Natural killer cell (primary cell): ENCODE measurements at regions not wholly inside any gene's neighbourhood (a gene's known extent, or its start where the extent isn't known, plus 50 kb on each side); places are given as distances from the start of the nearest gene placed in this dataset.

Experiments
- ATAC-seq, 3 donors: fragments of 150-1000 bp in 2 of 3; fragments of 200-7000 bp in 1 of 3; cut with Tn5 transposase; 1 replicate in 1 of 3; 2 replicates in 2 of 3; pipeline ENCODE4 v1.10.0; 2021; ENCODE audit warnings: mild to moderate bottlenecking in 2 of 3, moderate library complexity in 2 of 3
- DNase-seq, 2 donors: peaks; one replicate each; pipeline versions ENCODE4 v3.0.0 to v3.0.0-alpha.2; 2013 to 2021; ENCODE audit warnings: mixed read lengths in 1 of 2
- H3K27ac ChIP-seq: one replicate; pipeline ENCODE4 v1.5.1; 2013; ENCODE audit warnings: mild to moderate bottlenecking, low read length
- H3K27me3 ChIP-seq: one replicate; pipeline ENCODE4 v1.6.1; 2013; ENCODE audit warnings: low read length; ENCODE audit not compliant: control insufficient read depth, insufficient read depth
- H3K36me3 ChIP-seq: one replicate; pipeline ENCODE4 v1.6.1; 2013; ENCODE audit warnings: low read length; ENCODE audit not compliant: control insufficient read depth, insufficient read depth
- H3K4me1 ChIP-seq: one replicate; pipeline ENCODE4 v1.6.1; 2013; ENCODE audit warnings: low read length; ENCODE audit not compliant: control insufficient read depth, insufficient read depth
- H3K4me3 ChIP-seq: one replicate; pipeline ENCODE4 v1.5.1; 2013; ENCODE audit warnings: low read length
- H3K9me3 ChIP-seq: one replicate; pipeline ENCODE4 v1.6.1; 2013; ENCODE audit warnings: low read length; ENCODE audit not compliant: control insufficient read depth, insufficient read depth
- H3K27ac Mint-ChIP-seq, 2 donors: one replicate each; pipeline ENCODE4 v1.8.0; 2022; ENCODE audit warnings: mild to moderate bottlenecking in 2 of 2, mixed read lengths in 2 of 2, moderate library complexity in 1 of 2
- H3K27me3 Mint-ChIP-seq, 2 donors: one replicate each; pipeline ENCODE4 v1.8.0; 2022; ENCODE audit warnings: low read depth in 2 of 2, mixed read lengths in 2 of 2
- H3K36me3 Mint-ChIP-seq: one replicate; pipeline ENCODE4 v1.8.0; 2022; ENCODE audit warnings: mixed read lengths
- H3K4me1 Mint-ChIP-seq, 2 donors: one replicate each; pipeline ENCODE4 v1.8.0; 2022; ENCODE audit warnings: mixed read lengths in 2 of 2
- H3K4me3 Mint-ChIP-seq: one replicate; pipeline ENCODE4 v1.8.0; 2022; ENCODE audit warnings: mild to moderate bottlenecking, moderate library complexity, mixed read lengths
- H3K9me3 Mint-ChIP-seq, 2 donors: one replicate each; pipeline ENCODE4 v1.8.0; 2022; ENCODE audit warnings: mixed read lengths in 2 of 2
- CTCF ChIP-seq: fragments of 200-600 bp; IDR thresholded peaks from one replicate; pipeline ENCODE4 v1.8.0; 2022; ENCODE audit warnings: antibody characterized with exemption
- WGBS: methylation state at CpG from one replicate; pipeline ENCODE4 v1.1.7; 2013; ENCODE audit warnings: missing lambda C conversion rate; ENCODE audit not compliant: insufficient coverage; 5-methylcytosine and 5-hydroxymethylcytosine counted together
- intact Hi-C: fragments of 100-400 bp; cut with micrococcal nuclease; formaldehyde crosslinking; loops from one replicate; pipeline ENCODE4 v1.14.2; 2022

- H3K4me1 ChIP-seq: peaks cover 14% of the 10 kb centered on the region
- TF ChIP-seq CTCF: no peak
- no peak overlapping the region for H3K4me3 Mint-ChIP-seq
- peaks cover 21 to 26% of the 10 kb centered on the region in 2 donors for H3K4me1 Mint-ChIP-seq
- no peaks in the 10 kb centered on the region for H3K9me3 ChIP-seq
- H3K27ac Mint-ChIP-seq: no peak overlapping the region
- H3K36me3 Mint-ChIP-seq: no peaks in the 10 kb centered on the region
- H3K27me3 Mint-ChIP-seq: peaks cover 0 to 11% of the 10 kb centered on the region in 2 donors
- H3K27ac ChIP-seq: no peak overlapping the region
- no peaks in the 10 kb centered on the region for H3K27me3 ChIP-seq
- H3K4me3 ChIP-seq: no peak overlapping the region
- WGBS: 58% methylated on average over 4 of the region's 4 CpGs
- ATAC-seq: no peak
- no peaks in the 10 kb centered on the region for H3K9me3 Mint-ChIP-seq
- DNase-seq: no peak
- intact Hi-C loops: no loop called here
- H3K36me3 ChIP-seq: no peaks in the 10 kb centered on the region
Observed at GRCh38 chr6:11386323-11386722, 151.2 kb upstream of the TMEM170B start.

DNA sequence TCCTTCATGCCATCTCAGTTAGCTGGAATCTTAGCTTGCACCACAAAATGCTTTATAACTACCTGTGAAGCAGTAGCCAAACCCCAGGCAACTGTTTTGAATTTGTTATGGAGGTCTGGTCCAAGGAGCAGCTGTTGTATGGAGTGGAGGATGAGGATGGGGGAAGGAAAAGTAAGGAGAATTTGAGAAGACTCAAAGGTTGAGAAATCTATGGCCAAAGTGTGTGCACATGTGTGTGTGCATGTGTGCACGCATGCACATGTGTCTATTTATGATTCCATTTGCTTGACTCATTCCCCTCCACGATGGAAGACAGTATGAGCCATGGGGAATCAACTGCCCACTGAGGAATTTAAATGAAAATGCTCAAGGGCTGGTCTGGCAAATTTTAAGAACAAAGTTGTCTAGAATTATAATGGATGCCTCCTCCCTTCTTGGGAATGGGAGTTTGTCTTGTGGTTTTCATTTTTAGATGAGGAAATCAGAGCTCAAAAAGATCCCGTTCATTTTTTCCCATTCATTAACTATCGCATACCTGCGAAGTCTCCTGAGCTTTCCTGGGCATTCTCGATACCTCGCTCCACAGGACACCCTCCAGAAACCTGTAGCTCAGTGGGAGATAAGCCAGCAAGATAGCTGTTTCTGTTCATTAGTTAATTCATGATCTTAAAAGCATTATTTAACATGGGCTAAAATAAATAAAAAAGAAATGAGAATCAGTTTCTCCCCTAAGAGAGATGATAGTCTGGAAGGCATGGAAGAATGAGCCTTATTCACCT is 152.3 kb upstream of the NEDD9 start:
- H3K9me3 ChIP-seq: no peaks in the 10 kb centered on the region
- 90% methylated on average over 7 of the region's 7 CpGs for WGBS
- no peaks in the 10 kb centered on the region for H3K36me3 Mint-ChIP-seq
- TF ChIP-seq CTCF: no peak
- no peak overlapping the region for H3K27ac Mint-ChIP-seq
- H3K36me3 ChIP-seq: peaks cover 9% of the 10 kb centered on the region
- intact Hi-C loops: loop anchor here (5.0 kb wide), 1 partner anchor 67 kb away; no protein-coding TSS in a partner anchor
- no peak for ATAC-seq
- no peak overlapping the region for H3K4me3 Mint-ChIP-seq
- no peak overlapping the region for H3K27ac ChIP-seq
- no peaks in the 10 kb centered on the region for H3K9me3 Mint-ChIP-seq
- H3K4me1 ChIP-seq: peaks cover 30% of the 10 kb centered on the region
- H3K27me3 Mint-ChIP-seq: peaks cover 0 to 10% of the 10 kb centered on the region in 2 donors
- no peak for DNase-seq
- no peak overlapping the region for H3K4me3 ChIP-seq
- peaks cover 37 to 42% of the 10 kb centered on the region in 2 donors for H3K4me1 Mint-ChIP-seq
- H3K27me3 ChIP-seq: no peaks in the 10 kb centered on the region

DNA sequence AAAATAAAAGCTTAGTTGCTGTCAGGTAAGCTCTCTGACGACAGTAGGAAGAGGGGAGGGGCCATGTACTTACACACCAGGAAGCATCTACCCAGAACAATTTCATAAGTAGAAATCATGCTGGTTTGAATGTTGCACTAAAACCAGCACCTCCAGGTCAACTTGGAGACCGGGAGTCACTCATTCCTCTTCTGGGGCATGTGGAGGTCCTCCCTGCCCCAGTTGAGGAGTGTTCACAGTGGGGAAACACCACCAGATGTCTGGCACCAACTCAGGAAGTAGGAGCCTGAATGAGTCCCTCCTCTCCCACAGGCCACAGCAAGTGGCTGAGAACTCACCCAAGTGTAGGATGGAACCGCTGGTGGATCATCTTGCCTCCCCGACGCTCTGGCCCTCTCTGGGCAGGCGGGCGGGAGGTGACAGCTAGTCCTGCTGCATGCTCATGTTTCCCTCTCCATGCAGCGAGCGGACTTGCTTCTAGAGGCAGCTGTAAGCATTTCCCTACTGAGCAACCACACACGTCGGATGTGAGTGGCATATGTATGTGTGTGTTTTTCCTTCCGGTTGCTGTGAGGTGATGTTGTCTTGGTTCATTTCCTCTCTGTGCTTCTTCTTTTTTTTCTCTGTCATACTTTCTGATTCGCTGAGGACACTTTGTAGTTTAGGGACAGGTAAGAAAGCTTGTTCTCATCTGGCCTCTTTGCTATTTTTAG is 149.5 kb upstream of the NEDD9 start:
- no peaks in the 10 kb centered on the region for H3K9me3 ChIP-seq
- H3K27me3 ChIP-seq: no peaks in the 10 kb centered on the region
- Mint-ChIP-seq H3K4me1 (peaks cover 52 to 59% of the 10 kb centered on the region in 2 donors), H3K9me3 (no peaks in the 10 kb centered on the region), H3K36me3 (peaks cover 7% of the 10 kb centered on the region), H3K27me3 (peaks cover 0 to 8% of the 10 kb centered on the region in 2 donors), H3K27ac (peak overlapping the region; percentile 95 to 97), H3K4me3 (peak overlapping the region; percentile 97)
- peak overlapping the region; percentile 90 for H3K27ac ChIP-seq
- H3K36me3 ChIP-seq: peaks cover 14% of the 10 kb centered on the region
- peaks cover 43% of the 10 kb centered on the region for H3K4me1 ChIP-seq
- no peak for TF ChIP-seq CTCF
- H3K4me3 ChIP-seq: peak overlapping the region; percentile 77
- ATAC-seq: peak; percentile 89 to 96 (median 93)
- WGBS: under 1% methylated on average over 12 of the region's 13 CpGs
- DNase-seq: peak; percentile 66 to 90
- intact Hi-C loops: loop anchor here (1.0 to 5.0 kb wide), 4 partner anchors 16 to 159 kb away; partner anchors contain the start of gene NEDD9
